PC-3 (cell line): ENCODE measurements at regions not wholly inside any gene's neighbourhood (a gene's known extent, or its start where the extent isn't known, plus 50 kb on each side); places are given as distances from the start of the nearest gene placed in this dataset.

ENCODE experiments used
- EZH2 ChIP-seq: fragments of 300-600 bp; sonication (generic); IDR thresholded peaks from one replicate; pipeline ENCODE4 v1.6.1; 2017; ENCODE audit warnings: antibody characterized with exemption, mild to moderate bottlenecking, low read length; ENCODE audit not compliant: unreplicated experiment
- TF ChIP-seq, protein P1 (sequence below): fragments of 300-600 bp; sonication (generic); conservative IDR thresholded peaks from 2 replicates; pipeline ENCODE4 v1.5.1; 2017; ENCODE audit warnings: antibody characterized with exemption, low read depth, mild to moderate bottlenecking, low read length

DNA sequence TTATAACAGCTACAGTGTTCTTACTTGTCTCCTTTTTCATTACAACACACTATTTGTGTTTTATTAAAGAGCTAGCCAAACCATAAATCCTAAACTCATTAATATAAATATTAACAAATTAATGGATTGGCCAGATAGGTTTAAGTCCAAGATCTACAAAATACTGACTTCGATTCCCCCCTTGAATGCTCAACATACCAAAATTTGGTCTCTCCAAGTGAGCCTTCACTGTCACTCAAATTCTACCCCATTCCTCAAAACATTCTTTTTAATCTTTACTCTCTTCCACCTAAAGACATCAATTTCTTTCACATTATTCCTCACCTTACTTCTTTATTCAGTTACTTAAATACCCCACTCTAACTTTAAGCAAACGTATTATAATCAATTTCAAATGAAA lies 281.5 kb downstream of the ICOS start:
- TF ChIP-seq, protein P1, sequence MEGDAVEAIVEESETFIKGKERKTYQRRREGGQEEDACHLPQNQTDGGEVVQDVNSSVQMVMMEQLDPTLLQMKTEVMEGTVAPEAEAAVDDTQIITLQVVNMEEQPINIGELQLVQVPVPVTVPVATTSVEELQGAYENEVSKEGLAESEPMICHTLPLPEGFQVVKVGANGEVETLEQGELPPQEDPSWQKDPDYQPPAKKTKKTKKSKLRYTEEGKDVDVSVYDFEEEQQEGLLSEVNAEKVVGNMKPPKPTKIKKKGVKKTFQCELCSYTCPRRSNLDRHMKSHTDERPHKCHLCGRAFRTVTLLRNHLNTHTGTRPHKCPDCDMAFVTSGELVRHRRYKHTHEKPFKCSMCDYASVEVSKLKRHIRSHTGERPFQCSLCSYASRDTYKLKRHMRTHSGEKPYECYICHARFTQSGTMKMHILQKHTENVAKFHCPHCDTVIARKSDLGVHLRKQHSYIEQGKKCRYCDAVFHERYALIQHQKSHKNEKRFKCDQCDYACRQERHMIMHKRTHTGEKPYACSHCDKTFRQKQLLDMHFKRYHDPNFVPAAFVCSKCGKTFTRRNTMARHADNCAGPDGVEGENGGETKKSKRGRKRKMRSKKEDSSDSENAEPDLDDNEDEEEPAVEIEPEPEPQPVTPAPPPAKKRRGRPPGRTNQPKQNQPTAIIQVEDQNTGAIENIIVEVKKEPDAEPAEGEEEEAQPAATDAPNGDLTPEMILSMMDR, result no peak
- TF ChIP-seq EZH2, result no peak
